Activated naive CD8-positive, alpha-beta T cell treated with anti-CD3 and anti-CD28 coated beads, Interleukin-2, amount 50 U/mL, for 24 hours (primary cell): ENCODE measurements at regions not wholly inside any gene's neighbourhood (a gene's known extent, or its start where the extent isn't known, plus 50 kb on each side); places are given as distances from the start of the nearest gene placed in this dataset.

ENCODE experiments used
- ATAC-seq: fragments of 150-1000 bp; cut with Tn5 transposase; one replicate; pipeline ENCODE4 v1.10.0; 2021
- DNase-seq: peaks from one replicate; pipeline ENCODE4 v3.0.0; 2021
- H3K27ac Mint-ChIP-seq: one replicate; pipeline ENCODE4 v1.8.0; 2021; ENCODE audit warnings: mild to moderate bottlenecking, mixed read lengths
- H3K27me3 Mint-ChIP-seq: one replicate; pipeline ENCODE4 v1.8.0; 2021; ENCODE audit warnings: mixed read lengths
- H3K36me3 Mint-ChIP-seq: one replicate; pipeline ENCODE4 v1.8.0; 2021; ENCODE audit warnings: low read depth, mixed read lengths
- H3K4me1 Mint-ChIP-seq: one replicate; pipeline ENCODE4 v1.8.0; 2021; ENCODE audit warnings: mixed read lengths
- H3K4me3 Mint-ChIP-seq: one replicate; pipeline ENCODE4 v1.8.0; 2021; ENCODE audit warnings: mild to moderate bottlenecking, moderate library complexity, mixed read lengths
- H3K9me3 Mint-ChIP-seq: one replicate; pipeline ENCODE4 v1.8.0; 2021; ENCODE audit warnings: mixed read lengths

DNA sequence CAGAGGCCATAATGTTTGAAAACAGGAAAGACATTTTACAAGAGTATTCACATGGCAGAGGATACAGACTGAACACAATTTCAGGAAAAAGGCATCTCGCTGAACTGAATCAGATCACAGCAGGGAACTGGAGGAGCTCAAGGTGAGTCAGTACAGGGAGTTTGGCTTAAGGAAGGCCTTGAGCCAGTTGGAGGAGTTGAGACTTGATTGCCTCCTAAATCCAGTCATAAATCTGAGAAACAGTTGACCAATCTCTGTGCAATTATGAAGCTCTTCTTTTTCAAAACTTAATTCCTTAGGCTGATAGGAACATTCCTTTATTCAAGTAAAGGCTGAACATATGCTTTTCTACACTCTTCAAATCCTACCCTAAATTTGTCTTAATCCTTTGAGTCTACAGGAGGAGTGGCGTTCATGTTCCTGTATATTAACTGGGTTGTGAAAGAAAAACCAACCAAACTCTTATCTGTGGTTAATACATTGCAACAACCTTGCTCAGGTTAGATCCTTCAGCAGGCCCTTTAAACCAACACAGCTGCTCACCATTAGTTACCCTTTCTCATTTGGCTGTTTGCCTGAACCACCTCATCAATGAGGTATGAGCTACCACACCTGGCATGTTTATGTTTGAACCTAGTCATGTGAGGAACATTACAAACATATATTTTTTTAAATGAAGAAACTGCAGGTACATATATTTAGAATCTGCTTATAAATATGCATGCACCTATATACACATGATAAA, 404.1 kb upstream of the ATP11B start:
- H3K4me3 Mint-ChIP-seq: no peak overlapping the region
- DNase-seq (no peak), ATAC-seq (no peak)
- no peaks in the 10 kb centered on the region for H3K36me3 Mint-ChIP-seq
- no peaks in the 10 kb centered on the region for H3K9me3 Mint-ChIP-seq
- no peak overlapping the region for H3K27ac Mint-ChIP-seq
- H3K27me3 Mint-ChIP-seq: no peaks in the 10 kb centered on the region
- H3K4me1 Mint-ChIP-seq: no peaks in the 10 kb centered on the region

DNA sequence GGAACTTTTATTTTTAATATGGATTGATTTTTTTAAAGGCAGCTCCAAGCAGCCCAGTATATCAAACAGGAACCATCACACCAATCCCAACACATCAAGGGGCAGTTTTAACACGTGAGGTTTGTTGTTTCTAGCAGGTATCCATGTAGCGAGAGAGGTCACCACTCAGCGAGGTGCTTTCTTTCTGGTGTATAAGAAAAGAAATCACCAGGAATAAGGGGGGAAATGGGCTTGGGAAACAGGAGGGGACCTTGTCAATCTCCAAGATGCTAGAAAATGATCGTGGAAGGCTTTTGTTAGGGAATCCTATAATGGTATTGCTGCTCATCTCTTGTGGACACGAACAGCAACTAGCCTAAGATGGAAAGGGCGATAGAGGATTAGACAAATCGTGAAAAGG, 402.9 kb upstream of the ATP11B start:
- Mint-ChIP-seq H3K36me3 (no peaks in the 10 kb centered on the region), H3K4me1 (no peaks in the 10 kb centered on the region), H3K27ac (no peak overlapping the region), H3K4me3 (no peak overlapping the region), H3K9me3 (no peaks in the 10 kb centered on the region), H3K27me3 (no peaks in the 10 kb centered on the region)
- DNase-seq: no peak
- ATAC-seq: no peak

DNA sequence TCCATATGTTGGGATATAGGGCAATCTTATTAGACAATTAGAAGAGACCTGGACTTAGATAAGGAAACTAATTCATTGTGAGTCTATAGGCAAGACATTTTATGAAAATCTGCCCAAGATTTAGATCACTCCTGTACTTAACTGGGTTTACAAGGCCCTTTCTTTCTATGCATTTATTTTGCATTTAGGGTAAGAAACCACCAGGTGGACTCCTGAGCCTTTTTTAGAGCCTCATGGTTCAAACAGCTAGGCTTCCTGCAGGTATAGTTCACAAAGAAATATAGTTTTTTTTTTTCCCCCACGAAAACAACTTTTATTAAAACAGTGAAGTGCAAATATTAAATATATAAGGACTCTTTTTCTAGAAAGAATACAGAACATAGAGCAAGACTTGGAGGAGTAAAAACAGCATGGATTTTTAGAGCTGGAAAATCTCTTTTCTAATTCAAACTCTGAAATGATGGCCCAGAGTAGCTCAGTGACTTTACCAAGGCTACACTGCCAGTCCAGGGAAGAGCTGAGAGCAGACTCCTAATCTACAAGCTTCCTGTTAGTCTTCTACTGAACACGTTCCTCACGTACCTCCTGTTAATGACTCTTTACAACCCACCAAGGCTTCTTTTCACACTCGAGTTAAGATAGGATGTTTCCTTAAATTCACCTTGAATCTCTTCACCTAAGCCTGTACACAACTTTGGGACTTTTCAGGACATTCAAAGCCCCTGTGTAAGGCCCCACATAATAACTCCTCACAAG, 400.9 kb upstream of the ATP11B start:
- ATAC-seq (no peak), DNase-seq (no peak)
- Mint-ChIP-seq H3K9me3 (no peaks in the 10 kb centered on the region), H3K4me3 (no peak overlapping the region), H3K27me3 (no peaks in the 10 kb centered on the region), H3K36me3 (no peaks in the 10 kb centered on the region), H3K4me1 (no peaks in the 10 kb centered on the region), H3K27ac (no peak overlapping the region)

DNA sequence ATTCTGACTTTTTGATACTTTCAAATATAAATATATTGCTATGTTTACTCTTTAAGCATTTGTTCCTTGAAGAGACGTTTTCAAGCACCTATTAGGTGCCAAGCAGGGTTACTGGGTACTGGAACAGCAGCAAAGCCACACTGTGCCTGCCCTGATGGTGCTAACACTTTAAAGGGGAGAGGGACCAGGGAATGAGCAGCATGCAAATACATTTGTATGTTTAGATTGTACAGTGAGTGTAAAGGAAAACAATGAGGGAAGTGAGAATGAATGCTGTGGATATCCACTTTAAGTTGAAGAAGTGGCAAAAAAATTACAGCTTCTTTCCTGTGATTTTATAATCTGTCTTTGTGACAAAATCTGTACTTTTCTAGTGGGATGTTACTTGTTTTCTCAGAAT, 400.2 kb upstream of the ATP11B start:
- ATAC-seq: no peak
- H3K36me3 Mint-ChIP-seq: no peaks in the 10 kb centered on the region
- H3K9me3 Mint-ChIP-seq: no peaks in the 10 kb centered on the region
- H3K27me3 Mint-ChIP-seq: no peaks in the 10 kb centered on the region
- no peak overlapping the region for H3K27ac Mint-ChIP-seq
- H3K4me3 Mint-ChIP-seq: no peak overlapping the region
- no peaks in the 10 kb centered on the region for H3K4me1 Mint-ChIP-seq
- no peak for DNase-seq

DNA sequence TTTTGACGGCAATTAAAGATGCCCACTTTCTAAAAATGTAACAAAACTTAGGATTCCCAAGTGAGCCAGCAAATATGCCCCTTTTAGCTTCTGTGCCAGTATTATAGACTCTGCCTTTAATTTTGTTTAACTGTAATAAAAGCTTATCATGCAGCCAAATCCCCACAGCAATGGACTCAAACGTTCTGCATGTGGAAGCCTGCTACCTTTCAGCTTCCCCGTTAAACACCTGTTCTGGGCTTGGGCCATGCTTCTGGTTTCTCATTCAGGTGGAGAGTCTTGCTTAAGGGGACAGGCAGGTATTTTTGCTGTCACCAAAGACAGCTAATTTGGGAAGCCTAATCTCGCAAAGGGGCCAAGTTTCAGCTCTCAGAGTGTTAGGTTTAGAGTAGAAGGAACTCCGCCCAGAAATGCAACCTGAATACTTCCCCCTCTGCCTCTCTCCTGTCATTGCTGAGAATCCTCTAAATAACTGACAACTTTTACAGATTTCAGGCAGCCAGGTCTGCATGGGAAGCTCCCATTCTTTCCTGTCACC, 399.4 kb upstream of the ATP11B start:
- Mint-ChIP-seq H3K36me3 (no peaks in the 10 kb centered on the region), H3K27me3 (no peaks in the 10 kb centered on the region), H3K4me1 (no peaks in the 10 kb centered on the region), H3K9me3 (no peaks in the 10 kb centered on the region), H3K4me3 (no peak overlapping the region), H3K27ac (no peak overlapping the region)
- DNase-seq (no peak), ATAC-seq (no peak)

DNA sequence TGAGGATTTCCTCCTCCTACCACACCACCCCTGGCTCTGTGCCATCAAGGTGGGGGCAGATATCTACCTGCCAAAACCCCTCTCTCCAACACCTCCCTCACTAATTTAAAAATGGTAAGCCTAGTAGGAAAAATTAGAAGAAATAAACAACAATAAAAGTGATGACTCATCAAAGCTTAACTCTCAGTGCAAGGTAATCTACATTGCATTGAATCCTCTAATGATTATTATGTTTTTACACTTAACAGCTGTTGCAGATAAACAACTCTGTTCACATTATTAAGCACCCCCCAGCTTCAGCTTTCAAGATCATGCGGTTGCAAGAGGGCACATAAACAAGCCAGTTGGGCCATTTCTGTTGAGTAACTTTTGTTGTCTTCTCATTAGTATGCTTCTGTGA, 396.1 kb upstream of the ATP11B start:
- Mint-ChIP-seq H3K4me3 (no peak overlapping the region), H3K27me3 (no peaks in the 10 kb centered on the region), H3K27ac (no peak overlapping the region), H3K9me3 (no peaks in the 10 kb centered on the region), H3K4me1 (no peaks in the 10 kb centered on the region), H3K36me3 (no peaks in the 10 kb centered on the region)
- ATAC-seq: no peak
- DNase-seq: no peak

DNA sequence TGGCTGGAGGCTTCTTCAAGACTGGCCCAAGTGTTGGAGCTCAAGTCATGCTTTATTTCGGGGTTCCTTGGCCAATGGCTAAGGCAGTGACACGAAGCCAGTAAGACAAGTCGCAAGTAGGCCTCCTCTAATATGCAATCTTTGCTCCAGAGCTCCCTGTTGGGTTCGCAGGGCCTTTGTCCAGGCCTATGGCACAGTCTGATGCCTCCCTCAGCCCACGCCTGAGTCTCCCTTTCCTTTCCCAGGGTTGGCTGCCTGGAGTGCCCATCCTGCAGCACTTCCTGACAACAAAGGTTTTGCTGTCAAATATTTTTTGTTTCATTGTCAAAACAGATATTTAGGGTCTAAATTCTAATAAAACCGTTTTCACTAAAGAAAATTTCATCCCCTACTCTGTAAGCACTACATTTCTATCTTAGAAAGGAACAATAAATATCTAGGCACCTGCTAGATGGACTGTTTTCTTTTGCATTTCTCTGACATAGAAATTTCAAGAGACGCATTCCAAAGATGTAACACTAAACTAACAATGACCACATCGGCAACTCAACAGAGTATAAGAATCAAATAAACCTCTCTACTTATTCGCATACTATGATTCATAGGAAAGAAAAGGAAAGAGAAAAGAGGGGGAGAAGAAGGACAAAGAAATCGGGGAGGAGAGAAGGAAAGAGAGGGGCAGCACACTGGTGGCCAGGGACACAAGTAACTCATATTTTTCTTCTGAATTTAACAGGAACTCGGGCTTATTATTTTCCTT, 393.1 kb upstream of the ATP11B start:
- DNase-seq: no peak
- Mint-ChIP-seq H3K4me1 (no peaks in the 10 kb centered on the region), H3K9me3 (no peaks in the 10 kb centered on the region), H3K4me3 (no peak overlapping the region), H3K27ac (no peak overlapping the region), H3K36me3 (no peaks in the 10 kb centered on the region), H3K27me3 (no peaks in the 10 kb centered on the region)
- no peak for ATAC-seq

DNA sequence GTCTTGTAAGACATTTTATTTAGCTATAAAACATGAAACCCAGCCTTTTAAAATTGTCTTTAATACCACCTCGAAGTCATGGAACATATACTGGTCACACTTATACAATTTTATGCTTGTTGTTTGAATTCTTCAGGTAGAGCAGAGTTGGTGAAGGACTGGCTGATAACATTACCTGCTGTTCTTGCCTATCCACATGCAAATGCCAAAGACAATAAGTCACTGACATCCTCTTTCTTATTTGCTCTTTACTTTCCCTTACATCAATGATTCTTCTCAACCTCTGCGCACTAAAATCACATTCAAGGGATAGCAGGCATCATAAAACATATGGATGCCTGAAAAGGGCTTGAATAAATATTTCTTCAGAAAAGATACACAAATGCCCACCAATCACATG, 392.5 kb upstream of the ATP11B start:
- Mint-ChIP-seq H3K4me1 (no peaks in the 10 kb centered on the region), H3K27me3 (no peaks in the 10 kb centered on the region), H3K27ac (no peak overlapping the region), H3K36me3 (no peaks in the 10 kb centered on the region), H3K9me3 (no peaks in the 10 kb centered on the region), H3K4me3 (no peak overlapping the region)
- no peak for DNase-seq
- no peak for ATAC-seq

DNA sequence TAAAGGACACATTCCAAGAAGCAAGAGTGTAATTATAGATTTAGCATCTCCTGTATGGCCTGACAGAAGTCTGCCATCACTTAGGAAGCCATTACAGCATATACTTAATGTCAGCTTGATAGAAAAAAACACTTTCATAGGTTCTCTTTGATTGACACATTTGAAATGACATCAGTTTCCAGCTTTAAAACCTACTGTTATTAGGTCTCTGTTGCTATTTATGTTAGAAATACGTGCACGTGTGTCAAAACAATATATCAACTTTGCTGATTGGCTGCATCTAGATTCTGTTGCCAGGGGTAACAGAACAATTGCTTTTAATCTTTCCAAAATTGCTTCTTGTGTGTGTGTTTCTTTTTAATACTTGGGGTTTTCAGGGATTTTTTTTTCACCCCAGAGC, 389.3 kb upstream of the ATP11B start:
- Mint-ChIP-seq H3K27me3 (no peaks in the 10 kb centered on the region), H3K4me1 (no peaks in the 10 kb centered on the region), H3K27ac (no peak overlapping the region), H3K36me3 (no peaks in the 10 kb centered on the region), H3K4me3 (no peak overlapping the region), H3K9me3 (no peaks in the 10 kb centered on the region)
- ATAC-seq (no peak), DNase-seq (no peak)

DNA sequence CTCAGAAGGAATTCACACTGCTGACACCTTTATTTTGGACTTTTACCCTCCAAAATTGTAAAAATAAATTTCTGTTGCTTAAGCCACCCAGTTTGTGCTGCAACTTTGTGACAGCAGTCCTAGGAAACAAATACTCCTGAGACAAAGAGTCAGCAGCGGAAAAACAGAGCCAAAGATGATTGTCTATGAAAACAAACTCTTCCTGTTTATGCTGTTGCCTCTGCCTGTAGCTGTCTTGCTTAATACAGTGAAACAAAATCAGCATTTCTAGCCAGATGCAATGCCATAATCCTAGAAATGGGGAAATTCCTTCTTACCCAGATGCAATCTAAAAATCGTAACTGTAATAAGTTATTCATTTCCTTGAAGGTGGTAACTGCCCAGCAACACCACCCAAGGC, 387.5 kb upstream of the ATP11B start:
- Mint-ChIP-seq H3K4me1 (no peaks in the 10 kb centered on the region), H3K9me3 (no peaks in the 10 kb centered on the region), H3K27me3 (no peaks in the 10 kb centered on the region), H3K36me3 (no peaks in the 10 kb centered on the region), H3K27ac (no peak overlapping the region), H3K4me3 (no peak overlapping the region)
- ATAC-seq: no peak
- DNase-seq: no peak

DNA sequence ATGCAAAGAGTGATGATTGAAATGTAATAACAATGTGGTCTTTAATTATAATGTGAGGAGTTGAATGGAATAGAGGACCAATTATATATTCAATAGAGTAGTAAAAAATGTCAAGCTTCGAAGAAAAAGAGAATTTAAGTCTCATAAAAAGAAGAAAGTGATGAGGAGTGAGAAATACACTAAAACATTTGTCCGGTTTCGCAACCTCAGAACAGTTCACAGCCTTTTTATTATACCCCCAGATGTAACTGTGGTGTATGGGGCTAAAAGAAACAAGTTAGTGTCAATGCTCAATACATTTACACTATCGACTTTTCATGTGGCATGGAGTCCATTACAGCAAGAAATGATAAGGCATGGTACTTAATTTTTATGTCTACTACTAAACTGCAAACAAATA, 386.5 kb upstream of the ATP11B start:
- no peaks in the 10 kb centered on the region for H3K9me3 Mint-ChIP-seq
- H3K4me3 Mint-ChIP-seq: no peak overlapping the region
- ATAC-seq (no peak), DNase-seq (no peak)
- no peaks in the 10 kb centered on the region for H3K36me3 Mint-ChIP-seq
- no peaks in the 10 kb centered on the region for H3K4me1 Mint-ChIP-seq
- H3K27me3 Mint-ChIP-seq: no peaks in the 10 kb centered on the region
- no peak overlapping the region for H3K27ac Mint-ChIP-seq

DNA sequence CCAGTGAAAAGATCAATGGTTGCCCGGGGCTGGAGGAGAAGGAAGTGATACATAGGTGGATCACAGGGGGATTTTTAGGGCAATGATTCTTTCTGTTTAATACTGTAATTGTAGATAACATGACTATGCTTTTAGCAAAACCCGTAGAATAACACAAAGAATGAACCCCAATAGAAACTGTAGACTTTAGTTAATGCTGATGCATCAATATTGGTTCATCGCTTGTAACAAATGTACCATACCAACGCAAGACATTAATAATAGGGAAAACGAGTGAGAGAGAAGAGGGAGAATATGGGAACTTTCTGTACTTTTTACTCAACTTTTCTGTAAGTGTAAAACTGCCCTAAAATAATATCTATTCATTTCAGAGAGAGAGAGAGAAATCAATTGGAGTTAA, 383.3 kb upstream of the ATP11B start:
- H3K36me3 Mint-ChIP-seq: no peaks in the 10 kb centered on the region
- H3K4me1 Mint-ChIP-seq: no peaks in the 10 kb centered on the region
- H3K27ac Mint-ChIP-seq: no peak overlapping the region
- H3K9me3 Mint-ChIP-seq: no peaks in the 10 kb centered on the region
- no peaks in the 10 kb centered on the region for H3K27me3 Mint-ChIP-seq
- no peak for DNase-seq
- H3K4me3 Mint-ChIP-seq: no peak overlapping the region
- ATAC-seq: no peak

DNA sequence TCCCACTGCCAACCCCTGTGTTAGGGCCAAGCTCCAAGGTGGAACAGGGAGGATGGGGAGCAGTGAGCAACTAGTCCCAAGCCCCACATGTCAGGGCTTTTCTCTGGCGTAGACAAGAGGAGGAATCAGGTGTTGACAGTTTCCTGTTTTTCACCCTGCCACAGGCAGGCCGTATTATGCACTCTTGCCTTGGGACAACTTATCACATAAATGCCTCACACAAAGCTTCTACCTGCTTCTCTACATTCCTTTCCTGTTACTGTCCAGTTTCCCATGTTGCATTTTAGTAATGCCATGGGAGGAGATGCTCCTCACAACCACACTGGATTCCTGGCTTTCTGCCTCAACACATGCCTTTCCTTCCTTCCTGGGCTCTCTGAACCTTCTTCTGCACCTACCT, 381.2 kb upstream of the ATP11B start:
- Mint-ChIP-seq H3K4me1 (no peaks in the 10 kb centered on the region), H3K36me3 (no peaks in the 10 kb centered on the region), H3K4me3 (no peak overlapping the region), H3K9me3 (no peaks in the 10 kb centered on the region), H3K27me3 (no peaks in the 10 kb centered on the region), H3K27ac (no peak overlapping the region)
- ATAC-seq (no peak), DNase-seq (no peak)

DNA sequence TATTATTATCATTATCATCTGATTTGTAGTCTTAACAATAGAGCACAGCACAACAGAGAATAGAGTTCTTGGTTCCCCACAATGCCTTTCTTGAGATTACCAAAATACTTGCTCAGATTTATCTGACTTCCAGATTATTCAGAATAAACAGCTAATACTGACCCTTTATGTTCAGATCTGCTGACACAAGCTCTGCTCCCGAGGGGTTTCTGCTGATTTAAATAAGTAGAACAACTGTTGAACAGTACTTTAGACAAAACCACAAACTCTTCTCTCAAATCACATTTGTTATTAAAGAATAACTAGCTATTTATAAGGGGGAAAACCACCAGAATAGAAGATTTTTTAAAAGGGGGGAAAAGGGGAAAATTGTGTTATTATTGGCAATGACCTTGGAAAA, 380.2 kb upstream of the ATP11B start:
- no peak overlapping the region for H3K27ac Mint-ChIP-seq
- no peak for DNase-seq
- no peaks in the 10 kb centered on the region for H3K4me1 Mint-ChIP-seq
- no peak for ATAC-seq
- H3K36me3 Mint-ChIP-seq: no peaks in the 10 kb centered on the region
- H3K27me3 Mint-ChIP-seq: no peaks in the 10 kb centered on the region
- no peaks in the 10 kb centered on the region for H3K9me3 Mint-ChIP-seq
- H3K4me3 Mint-ChIP-seq: no peak overlapping the region

DNA sequence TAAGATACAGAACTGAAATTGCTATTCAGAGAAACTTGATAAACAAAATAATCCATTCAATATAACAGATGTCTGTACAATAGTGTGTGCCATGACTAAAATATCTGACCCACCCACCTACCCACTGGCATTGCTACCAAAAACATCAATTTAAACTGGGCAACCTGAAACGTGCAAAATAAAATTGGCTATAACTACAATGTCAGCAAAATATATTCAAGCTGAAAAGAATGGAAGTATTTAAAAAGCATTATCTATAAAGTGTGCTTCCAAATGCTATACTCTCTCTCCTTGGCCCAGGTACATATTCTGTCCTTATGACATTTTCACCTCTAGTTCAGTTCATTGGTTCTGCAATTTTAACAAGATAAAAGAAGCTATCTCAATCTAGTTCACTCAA, 379.6 kb upstream of the ATP11B start:
- Mint-ChIP-seq H3K27ac (no peak overlapping the region), H3K36me3 (no peaks in the 10 kb centered on the region), H3K9me3 (no peaks in the 10 kb centered on the region), H3K27me3 (no peaks in the 10 kb centered on the region), H3K4me1 (no peaks in the 10 kb centered on the region), H3K4me3 (no peak overlapping the region)
- ATAC-seq (no peak), DNase-seq (no peak)
